CD1c-positive myeloid dendritic cell (primary cell): ENCODE measurements at regions not wholly inside any gene's neighbourhood (a gene's known extent, or its start where the extent isn't known, plus 50 kb on each side); places are given as distances from the start of the nearest gene placed in this dataset.

Experiments
- DNase-seq: peaks from one replicate; pipeline ENCODE4 v3.0.0-alpha.2; 2016; ENCODE audit errors: extremely low spot score

- no peak for DNase-seq
Observed at GRCh38 chr5:125725691-125726090, 697.5 kb upstream of the GRAMD2B start.

DNA sequence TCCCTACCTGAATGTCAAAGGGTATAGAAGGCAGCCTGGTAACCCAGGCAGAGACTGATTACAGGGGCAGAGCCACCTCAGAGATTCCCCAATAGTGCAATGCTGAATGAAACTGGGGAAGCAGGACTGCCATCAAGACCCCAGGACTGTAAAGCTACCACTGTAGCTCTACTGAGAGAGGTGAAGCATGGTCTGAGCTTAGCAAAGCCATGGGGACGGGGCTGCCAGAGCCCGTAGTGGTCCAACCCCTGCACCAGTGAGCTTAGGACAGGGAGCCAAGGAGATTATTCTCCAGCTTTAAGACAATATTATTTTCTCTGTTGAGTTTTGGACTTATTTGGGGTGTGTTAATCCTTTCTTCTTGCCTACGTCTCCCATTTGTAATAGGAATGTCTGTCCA is 679.3 kb upstream of the GRAMD2B start:
- no peak for DNase-seq

GRCh38 chr5:125746917-125747316 is 676.3 kb upstream of the GRAMD2B start:
- DNase-seq: no peak

DNA sequence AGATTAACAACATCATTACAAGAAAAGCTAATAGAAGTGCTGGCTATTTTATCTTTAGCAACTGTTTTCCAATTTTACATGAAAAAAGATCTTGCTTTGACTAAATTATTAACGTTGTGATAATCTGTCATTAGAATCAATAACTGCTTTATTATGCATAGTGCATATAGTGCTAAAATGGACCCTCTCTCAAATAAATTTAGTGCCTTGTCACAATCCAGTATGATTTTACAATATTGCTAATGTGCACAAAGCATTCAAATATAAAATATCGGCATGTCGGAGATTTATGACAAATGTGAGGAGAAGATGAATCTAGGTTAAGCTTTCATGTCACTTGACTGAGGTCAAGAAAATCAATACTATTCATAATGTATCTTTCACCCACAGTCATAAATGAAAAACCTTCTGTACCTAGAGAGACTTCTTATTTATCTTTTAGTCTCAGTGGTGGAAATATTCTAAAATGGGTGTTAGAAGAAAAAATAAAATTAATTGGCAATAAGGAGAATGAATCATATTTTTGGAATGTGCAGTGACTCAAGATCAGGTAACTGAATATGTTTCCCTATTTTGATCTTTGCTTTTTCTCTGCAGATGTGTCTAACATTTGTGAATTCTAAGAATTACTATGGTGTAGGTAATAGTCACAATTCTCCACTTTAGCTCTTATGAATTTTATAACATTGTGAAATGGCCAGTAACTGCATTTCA is 672.9 kb upstream of the GRAMD2B start:
- DNase-seq: no peak

GRCh38 chr5:125750861-125751186 is 672.4 kb upstream of the GRAMD2B start:
- no peak for DNase-seq

GRCh38 chr5:125756456-125756855 is 666.8 kb upstream of the GRAMD2B start:
- no peak for DNase-seq

DNA sequence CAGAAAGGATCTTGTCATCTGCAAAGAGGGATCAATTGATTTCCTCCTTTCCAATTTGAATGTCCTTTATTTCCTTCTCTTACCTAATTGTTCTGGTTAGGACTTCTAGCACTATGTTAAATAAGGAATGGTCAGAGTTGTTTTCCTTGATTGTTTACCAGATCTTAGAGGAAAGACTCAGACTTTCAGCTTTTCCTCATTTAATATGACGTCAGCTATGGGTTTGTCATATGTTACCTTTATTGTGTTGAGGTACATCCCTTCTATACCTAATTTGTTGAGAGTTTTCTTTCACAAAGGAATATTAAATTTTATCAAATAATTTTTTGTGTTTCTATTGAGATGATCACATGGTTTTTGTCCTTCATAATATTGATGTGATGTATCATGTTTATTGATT is 656.5 kb upstream of the GRAMD2B start:
- DNase-seq: no peak

GRCh38 chr5:125775896-125776295 is 647.3 kb upstream of the GRAMD2B start:
- no peak for DNase-seq

DNA sequence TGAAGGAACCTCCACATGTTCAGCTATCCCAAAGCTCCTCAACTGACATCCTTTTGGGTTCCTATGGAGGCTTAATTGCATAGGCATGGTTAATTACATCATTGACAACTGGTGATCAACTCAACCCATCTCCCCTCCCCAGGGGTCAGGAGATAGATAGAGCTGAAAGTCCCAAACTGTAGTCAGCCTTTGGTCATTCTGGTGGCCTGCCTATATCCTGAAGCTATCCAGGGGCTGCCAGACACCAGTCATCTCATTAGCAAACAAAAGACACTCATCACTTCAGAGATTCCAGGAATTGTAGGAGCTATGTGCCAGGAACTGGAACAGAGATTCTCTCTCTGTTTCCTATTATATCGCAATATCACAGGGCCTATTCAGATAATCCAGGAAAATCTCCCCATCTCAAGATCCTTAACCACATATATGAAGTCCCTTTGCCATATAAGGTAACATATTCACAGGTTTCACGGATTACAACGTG is 646.5 kb upstream of the GRAMD2B start:
- DNase-seq: no peak

DNA sequence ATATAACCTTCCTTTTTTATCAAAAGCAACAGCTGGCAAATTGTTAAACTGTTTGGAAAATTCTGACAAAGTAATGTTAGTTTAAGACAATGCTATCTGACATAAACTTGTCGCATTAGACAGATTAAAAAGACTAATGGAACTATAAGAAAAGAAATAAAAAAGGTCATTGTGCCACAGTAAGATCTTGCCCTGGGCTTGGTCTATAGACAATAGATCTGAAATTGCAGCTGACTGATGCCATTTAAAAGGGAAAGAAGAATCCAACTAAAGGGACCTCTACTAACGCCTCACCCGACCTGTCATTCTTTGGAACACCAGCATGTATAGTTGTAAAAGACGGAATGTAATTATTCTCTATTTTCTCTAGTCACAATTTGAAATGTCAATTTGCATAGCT is 644.4 kb upstream of the GRAMD2B start:
- DNase-seq: no peak

- no peak for DNase-seq
Observed at GRCh38 chr5:125785407-125785806, 637.8 kb upstream of the GRAMD2B start.

DNA sequence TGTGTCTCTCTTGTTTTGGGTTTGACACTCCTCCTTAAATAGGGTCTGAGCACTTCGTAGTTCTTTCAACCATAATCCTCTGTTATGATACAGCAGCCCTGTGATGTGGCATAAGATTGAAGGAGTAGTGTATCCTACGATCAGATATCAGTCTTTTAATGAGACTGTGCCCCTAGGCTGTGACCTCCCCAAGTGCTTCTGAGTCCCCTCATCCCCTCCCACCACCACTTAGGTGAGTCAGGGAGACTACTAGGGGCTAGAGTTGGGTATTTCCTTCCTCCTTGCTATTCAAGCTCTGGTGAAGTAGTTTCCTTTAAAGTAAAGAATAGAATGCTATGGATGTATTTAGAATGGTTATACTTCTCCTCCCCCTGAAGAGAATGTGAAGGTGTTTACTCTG is 637.2 kb upstream of the GRAMD2B start:
- no peak for DNase-seq

DNA sequence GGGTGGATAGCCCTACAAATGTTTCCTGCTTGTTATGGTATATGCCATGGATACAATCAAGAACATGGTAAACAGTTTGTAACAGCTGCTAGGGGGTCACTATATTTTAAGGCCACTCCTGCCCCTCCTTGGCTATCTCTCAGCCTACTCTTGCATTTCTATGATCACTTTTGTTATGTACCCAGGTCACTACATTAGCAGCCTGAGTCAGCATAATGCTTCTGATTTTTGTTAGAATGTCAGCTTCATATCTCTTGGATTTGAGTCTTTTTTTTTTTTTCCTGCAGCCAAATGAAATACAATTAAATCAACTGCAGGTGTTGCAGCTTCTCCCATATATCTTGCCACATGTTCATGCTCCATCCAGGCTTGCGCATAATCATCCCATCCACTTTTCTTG is 629.7 kb upstream of the GRAMD2B start:
- no peak for DNase-seq

DNA sequence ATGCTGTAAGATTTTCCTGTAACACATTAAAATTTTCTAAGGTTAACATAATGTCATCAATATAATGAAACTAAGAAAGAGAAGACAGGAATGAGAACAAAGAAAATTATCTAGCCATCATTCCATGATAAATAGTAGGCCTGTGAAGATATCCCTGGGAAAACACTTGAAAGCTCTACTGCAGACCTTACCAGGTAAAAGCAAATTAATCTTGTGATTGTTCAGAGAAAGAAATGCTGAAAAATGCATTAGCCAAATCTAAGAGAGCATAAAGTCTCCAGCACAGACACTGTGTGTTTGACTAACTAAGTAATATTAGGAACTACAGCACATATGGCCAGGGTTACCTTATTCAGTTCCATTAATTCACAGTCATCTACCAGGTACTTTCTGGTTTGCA is 628.3 kb upstream of the GRAMD2B start:
- no peak for DNase-seq

GRCh38 chr5:125798307-125798706 is 624.9 kb upstream of the GRAMD2B start:
- no peak for DNase-seq

DNA sequence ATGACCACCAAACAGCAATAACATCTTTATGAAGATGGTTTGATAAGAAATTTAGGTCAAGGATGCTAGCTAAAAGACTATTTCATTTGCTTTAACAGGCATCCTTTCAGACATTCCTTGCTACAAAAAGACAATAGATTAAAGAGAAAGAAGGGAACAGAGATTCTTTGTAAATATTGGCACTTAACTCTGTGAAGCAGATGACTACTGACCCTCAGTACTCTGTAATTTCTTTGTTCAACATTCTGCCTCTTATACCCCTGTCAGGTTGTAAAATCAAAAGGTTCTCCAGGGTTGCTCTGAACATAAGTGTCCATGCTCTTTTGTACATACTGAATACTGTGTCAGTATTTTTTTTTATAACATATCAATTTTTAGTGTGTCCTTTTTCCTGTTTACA is 610.6 kb upstream of the GRAMD2B start:
- DNase-seq: no peak

GRCh38 chr5:125813221-125813974 is 609.8 kb upstream of the GRAMD2B start:
- no peak for DNase-seq

- DNase-seq: no peak
Observed at GRCh38 chr5:125814119-125814518, 609.1 kb upstream of the GRAMD2B start.

DNA sequence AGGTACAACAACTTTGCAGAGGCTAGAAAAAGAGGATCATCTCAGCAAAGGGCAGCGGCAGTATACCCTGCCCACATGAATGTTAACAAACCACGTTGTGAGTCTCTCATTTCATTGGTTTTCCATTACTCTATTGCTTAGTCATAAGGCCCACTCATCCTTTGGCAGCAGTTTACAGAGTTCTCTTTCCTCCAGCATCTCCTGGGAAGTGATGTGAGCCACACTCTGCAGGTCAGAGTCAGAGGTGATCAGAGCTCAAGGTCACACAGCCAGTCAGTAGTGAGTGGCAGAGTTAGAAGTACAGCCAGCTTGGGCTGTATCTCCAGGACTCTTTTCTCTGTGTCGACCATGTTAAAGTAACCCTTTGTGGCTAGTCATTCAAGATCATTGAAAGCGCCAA is 599.6 kb upstream of the GRAMD2B start:
- DNase-seq: no peak

DNA sequence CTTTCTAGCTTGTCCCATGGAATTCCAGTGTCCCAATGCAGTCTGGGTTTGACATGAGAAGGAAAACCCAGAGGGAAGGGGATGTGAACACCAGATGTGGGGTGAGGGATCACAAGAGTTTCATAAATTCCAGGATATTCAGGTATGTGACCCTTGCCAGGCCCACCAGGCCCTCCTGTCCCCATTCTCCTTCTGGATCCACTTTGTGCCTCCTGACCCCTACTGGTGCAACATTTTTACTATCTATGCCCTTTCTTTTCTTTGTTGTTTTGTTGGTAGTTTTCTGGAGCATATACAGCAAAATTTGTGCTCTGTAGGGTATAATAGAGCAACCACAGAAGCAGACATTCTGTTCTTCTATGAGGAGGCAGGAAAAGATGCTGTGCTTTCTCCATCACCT is 597.0 kb upstream of the GRAMD2B start:
- DNase-seq: no peak

DNA sequence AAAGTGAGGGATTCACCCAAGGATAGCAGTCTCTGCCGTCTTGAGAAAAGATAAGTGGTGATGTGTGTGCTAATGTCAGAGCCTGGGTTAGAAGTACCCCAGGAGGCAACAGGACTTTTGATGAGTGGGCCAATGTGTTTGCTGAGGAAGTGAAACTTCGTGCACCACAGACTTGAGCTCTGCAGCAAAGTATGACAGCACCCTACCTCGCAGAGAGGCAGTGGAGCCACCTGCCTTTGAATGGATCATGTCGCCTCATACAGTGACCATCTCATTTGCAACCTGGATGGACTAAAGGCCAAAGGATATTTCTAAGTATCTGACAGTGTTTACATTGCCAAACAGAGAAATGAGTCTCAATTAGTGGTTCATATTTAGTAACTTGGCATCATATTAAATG is 593.9 kb upstream of the GRAMD2B start:
- DNase-seq: no peak

DNA sequence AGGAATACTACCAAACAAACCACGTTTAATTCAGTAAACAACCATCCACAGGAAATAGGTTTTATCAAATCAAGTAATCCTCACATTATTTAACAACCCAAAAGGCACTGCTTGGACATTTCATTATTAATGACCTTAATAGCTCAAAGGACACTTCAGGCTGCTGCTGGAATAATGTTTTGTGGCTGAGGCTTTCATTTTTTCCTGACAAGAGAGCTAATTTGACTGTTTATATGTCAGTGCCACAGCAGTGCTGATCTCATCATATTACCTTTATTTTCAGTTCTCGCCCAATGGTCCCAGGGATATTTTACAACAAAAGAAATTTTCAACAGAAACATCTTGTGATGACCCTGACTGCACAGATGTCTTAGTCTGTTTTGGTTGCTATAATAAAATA is 589.8 kb upstream of the GRAMD2B start:
- no peak for DNase-seq

GRCh38 chr5:125834438-125835115 is 588.6 kb upstream of the GRAMD2B start:
- DNase-seq: no peak
